K562 (cell line): ENCODE measurements at regions not wholly inside any gene's neighbourhood (a gene's known extent, or its start where the extent isn't known, plus 50 kb on each side); places are given as distances from the start of the nearest gene placed in this dataset.

Experiments used
- BCOR ChIP-seq: fragments of 450-650 bp; IDR thresholded peaks from 2 replicates; pipeline ENCODE4 v1.6.1; 2016
- CBFA2T3 ChIP-seq: fragments of 450-650 bp; IDR thresholded peaks from 2 replicates; pipeline ENCODE4 v1.6.1; 2017
- CEBPB ChIP-seq: fragments of 450-650 bp; IDR thresholded peaks from 2 replicates; pipeline ENCODE4 v1.6.1; 2016; ENCODE audit warnings: missing genetic modification characterization, missing compliant biosample characterization
- GABPA ChIP-seq: fragments of 200-800 bp; sonication (Bioruptor generic); conservative IDR thresholded peaks from 2 replicates; pipeline ENCODE4 v1.6.1; 2016; ENCODE audit warnings: low read depth, missing genetic modification characterization, missing compliant biosample characterization
- MAFG ChIP-seq: fragments of 450-650 bp; conservative IDR thresholded peaks from 2 replicates; pipeline ENCODE4 v1.6.1; 2016; ENCODE audit warnings: missing genetic modification characterization, missing compliant biosample characterization
- MBD1 ChIP-seq: fragments of 250-450 bp; sonication (Bioruptor Pico); IDR thresholded peaks from 2 replicates; pipeline ENCODE4 v1.8.0; 2022; ENCODE audit warnings: inconsistent platforms
- MITF ChIP-seq: IDR thresholded peaks from 2 replicates; pipeline ENCODE4 v1.6.1; 2014; ENCODE audit warnings: antibody characterized with exemption
- NR2C2 ChIP-seq, 2 experiments: fragments of 200-800 bp in 1 of 2; sonication (Bioruptor generic) in 1 of 2; sonication (generic) in 1 of 2; formaldehyde crosslinking in 1 of 2; IDR thresholded peaks; 2 replicates each; pipeline versions ENCODE4 v1.6.1 to v1.8.0; 2016 to 2022; ENCODE audit warnings: mild to moderate bottlenecking in 1 of 2, missing compliant biosample characterization in 1 of 2, missing genetic modification characterization in 1 of 2, missing genetic modification reagents in 1 of 2
- POLR2AphosphoS5 ChIP-seq: IDR thresholded peaks from 2 replicates; pipeline ENCODE4 v1.6.1; 2011; ENCODE audit warnings: mild to moderate bottlenecking, low read depth, low read length, moderate library complexity; ENCODE audit not compliant: control insufficient read depth, insufficient read depth
- POLR2G ChIP-seq: fragments of 200-400 bp; formaldehyde crosslinking; IDR thresholded peaks from 2 replicates; pipeline ENCODE4 v1.6.1; 2017; ENCODE audit warnings: low read depth, mild to moderate bottlenecking, antibody characterized with exemption, low read length, moderate library complexity
- POU5F1 ChIP-seq: fragments of 150-350 bp; IDR thresholded peaks from 2 replicates; pipeline ENCODE4 v1.6.1; 2014; ENCODE audit warnings: borderline replicate concordance, low read length, low read depth, mild to moderate bottlenecking; ENCODE audit not compliant: partially characterized antibody
- RAD21 ChIP-seq, 2 experiments: fragments of 250-450 bp in 1 of 2; fragments of 450-650 bp in 1 of 2; sonication (Bioruptor Pico) in 1 of 2; formaldehyde crosslinking in 1 of 2; IDR thresholded peaks in 1 of 2; conservative IDR thresholded peaks in 1 of 2; 2 replicates each; pipeline versions ENCODE4 v1.4.0 to v1.8.0; 2020 to 2022; ENCODE audit warnings: mild to moderate bottlenecking in 2 of 2, moderate library complexity in 1 of 2
- SAP30 ChIP-seq: fragments of 200-600 bp; sonication (generic); IDR thresholded peaks from 2 replicates; pipeline ENCODE4 v1.6.1; 2012; ENCODE audit warnings: borderline replicate concordance, low read depth, mild to moderate bottlenecking, moderate library complexity, low read length, control low read depth, inconsistent platforms; ENCODE audit not compliant: insufficient read depth, poor library complexity, severe bottlenecking
- SRF ChIP-seq, 2 experiments: fragments of 250-450, 450-650 bp in 1 of 2; sonication (Bioruptor Pico) in 1 of 2; sonication (generic) in 1 of 2; formaldehyde crosslinking; IDR thresholded peaks; 2 replicates each; pipeline versions ENCODE4 v1.5.0 to v1.5.1; 2020 to 2022; ENCODE audit warnings: mild to moderate bottlenecking in 1 of 2, missing genetic modification reagents in 1 of 2
- ZBTB11 ChIP-seq, 3 experiments: fragments of 200-800 bp in 1 of 3; fragments of 250-450 bp in 1 of 3; fragments of 450-650 bp in 1 of 3; sonication (Bioruptor Pico) in 1 of 3; sonication (Bioruptor generic) in 1 of 3; formaldehyde crosslinking in 1 of 3; IDR thresholded peaks; 2 replicates each; pipeline versions ENCODE4 v1.6.1 to v1.8.0; 2016 to 2022; ENCODE audit warnings: mild to moderate bottlenecking in 2 of 3, missing genetic modification characterization in 2 of 3, missing compliant biosample characterization in 1 of 3, moderate library complexity in 1 of 3
- ZNF224 ChIP-seq: sonication (generic); formaldehyde crosslinking; IDR thresholded peaks from 2 replicates; pipeline ENCODE4 v1.8.0; 2022; ENCODE audit warnings: mild to moderate bottlenecking, missing genetic modification reagents
- ZNF511 ChIP-seq: sonication (generic); formaldehyde crosslinking; IDR thresholded peaks from 2 replicates; pipeline ENCODE4 v1.8.0; 2022; ENCODE audit warnings: mild to moderate bottlenecking, missing genetic modification reagents
- ZNF551 ChIP-seq: fragments of 250-450 bp; sonication (Bioruptor Pico); IDR thresholded peaks from 2 replicates; pipeline ENCODE4 v1.5.0; 2021; ENCODE audit warnings: mild to moderate bottlenecking, moderate library complexity
- ZNF583 ChIP-seq: fragments of 250-450 bp; sonication (Bioruptor Pico); IDR thresholded peaks from 2 replicates; pipeline ENCODE4 v1.4.0; 2020
- ZNF584 ChIP-seq: fragments of 200-800 bp; sonication (Bioruptor generic); IDR thresholded peaks from 2 replicates; pipeline ENCODE4 v1.6.1; 2016; ENCODE audit warnings: low read depth, mild to moderate bottlenecking, missing genetic modification characterization, missing compliant biosample characterization
- ZNF76 ChIP-seq: fragments of 250-450 bp; sonication (Bioruptor Pico); IDR thresholded peaks from 2 replicates; pipeline ENCODE4 v1.4.0; 2020; ENCODE audit warnings: mild to moderate bottlenecking, moderate library complexity, borderline replicate concordance

GRCh38 chr10:117762819-117763172, 220.2 kb downstream of the EMX2 start (continued):
- no peak for TF ChIP-seq ZNF511
- 0 out of 2 replicates have a peak, but pooled peaks have one; percentile 30 for TF ChIP-seq GABPA (tag)
- TF ChIP-seq POLR2G: no peak
- no peak for TF ChIP-seq RAD21 (CRISPR knock-in tag; conservative IDR thresholded peaks at IDR 0.05 in 1 of 2, IDR thresholded peaks at IDR 0.05 in 1 of 2)
- peak in 1 of 2 experiments; percentile 75; a peak in 1 of 4 replicates for TF ChIP-seq SRF (CRISPR knock-in tag; IDR thresholded peaks at IDR 0.05)
- no peak for TF ChIP-seq POLR2AphosphoS5
- TF ChIP-seq MBD1 (CRISPR knock-in tag): no peak
- no peak for TF ChIP-seq POU5F1
- TF ChIP-seq MITF: no peak
- TF ChIP-seq ZNF76 (CRISPR knock-in tag): no peak
- no peak for TF ChIP-seq ZNF224 (CRISPR knock-in tag)
- TF ChIP-seq MAFG (tag): no peak
- no peak; the same call in 1 of the 2 replicates for TF ChIP-seq ZNF584 (CRISPR knock-in tag)
- TF ChIP-seq CEBPB (tag): no peak; the same call in 1 of the 2 replicates
- no peak for TF ChIP-seq ZNF583 (CRISPR knock-in tag)
- no peak for TF ChIP-seq ZNF551 (CRISPR knock-in tag)
- no peak for TF ChIP-seq BCOR
- TF ChIP-seq CBFA2T3: no peak
- peak in 1 of 3 experiments; percentile 60; a peak in 1 of 6 replicates for TF ChIP-seq ZBTB11 (CRISPR knock-in tag; IDR thresholded peaks at IDR 0.05)
- TF ChIP-seq NR2C2 (CRISPR knock-in tag; IDR thresholded peaks at IDR 0.05): no peak
- TF ChIP-seq NR2C2 (tag; IDR thresholded peaks at IDR 0.05): peak; percentile 65; the same call in 1 of the 2 replicates
- TF ChIP-seq SAP30: no peak
